Right lobe of liver (tissue), 6 donors: ENCODE measurements at regions not wholly inside any gene's neighbourhood (a gene's known extent, or its start where the extent isn't known, plus 50 kb on each side); places are given as distances from the start of the nearest gene placed in this dataset.

Experiments used
- ATAC-seq, 4 donors: fragments of 200-7000 bp; cut with Tn5 transposase; one replicate each; pipeline ENCODE4 v1.9.1; 2020; ENCODE audit warnings: mild to moderate bottlenecking in 4 of 4, moderate library complexity in 4 of 4
- DNase-seq, 3 donors: peaks; one replicate each; pipeline ENCODE4 v3.0.0-alpha.2; 2020
- H3K27ac ChIP-seq, 3 donors: fragments of 200-600 bp; one replicate each; pipeline ENCODE4 v1.8.0; 2022
- H3K27me3 ChIP-seq, 2 donors: fragments of 200-600 bp; one replicate each; pipeline ENCODE4 v1.8.0; 2022
- H3K36me3 ChIP-seq, 4 donors: fragments of 200-600 bp; sonication (generic) in 1 of 4; one replicate each; pipeline versions ENCODE4 v1.5.1 to v1.8.0; 2017 to 2022; ENCODE audit warnings: control low read depth in 1 of 4
- H3K4me1 ChIP-seq, 4 donors: fragments of 200-600 bp; sonication (generic) in 1 of 4; one replicate each; pipeline versions ENCODE4 v1.5.1 to v1.8.0; 2017 to 2022; ENCODE audit warnings: control low read depth in 1 of 4
- H3K4me3 ChIP-seq, 3 donors: fragments of 200-600 bp; one replicate each; pipeline ENCODE4 v1.8.0; 2022
- H3K9me3 ChIP-seq, 4 donors: fragments of 200-600 bp; sonication (generic) in 1 of 4; one replicate each; pipeline versions ENCODE4 v1.5.1 to v1.8.0; 2017 to 2022; ENCODE audit warnings: control low read depth in 1 of 4
- POLR2A ChIP-seq: fragments of 450-650 bp; IDR thresholded peaks from one replicate; pipeline ENCODE4 v1.6.1; 2017; ENCODE audit warnings: antibody characterized with exemption, mild to moderate bottlenecking
- WGBS: methylation state at CpG from one replicate; pipeline ENCODE4 v1.1.6; 2018; ENCODE audit warnings: low coverage, low lambda C conversion rate; ENCODE audit not compliant: insufficient coverage; ENCODE audit errors: missing lambda C conversion rate; 5-methylcytosine and 5-hydroxymethylcytosine counted together
- intact Hi-C, 2 donors: fragments of 100-400 bp; cut with DNase I; formaldehyde crosslinking; loops; one replicate each; pipeline versions ENCODE4 v1.11.2 to v1.14.1; 2022
- TF ChIP-seq, protein P1 (sequence below), 4 donors: fragments of 200-600 bp in 3 of 4; fragments of 450-650 bp in 1 of 4; IDR thresholded peaks; one replicate each; pipeline versions ENCODE4 v1.5.1 to v1.8.0; 2016 to 2022; ENCODE audit warnings: antibody characterized with exemption in 4 of 4, mild to moderate bottlenecking in 2 of 4
- donor health status: DM: no; HTN: yes; CAD: no.
- donor health status: DM: no; HTN: no; CAD: no.
- donor health status: DM: no; HTN: no; CAD: no.
- donor health status: DM: no; HTN: yes; CAD: no.
- donor health status: DM: no; HTN: yes; CAD: no.

GRCh38 chr2:146785101-146785500 is 1059.7 kb upstream of the ACVR2A start:
- Histone ChIP-seq H3K27ac (no peak overlapping the region), H3K9me3 (no peaks in the 10 kb centered on the region), H3K4me3 (no peak overlapping the region), H3K4me1 (no peaks in the 10 kb centered on the region), H3K36me3 (no peaks in the 10 kb centered on the region), H3K27me3 (no peaks in the 10 kb centered on the region)
- DNase-seq (no peak), ATAC-seq (no peak)
- TF ChIP-seq, protein P1, sequence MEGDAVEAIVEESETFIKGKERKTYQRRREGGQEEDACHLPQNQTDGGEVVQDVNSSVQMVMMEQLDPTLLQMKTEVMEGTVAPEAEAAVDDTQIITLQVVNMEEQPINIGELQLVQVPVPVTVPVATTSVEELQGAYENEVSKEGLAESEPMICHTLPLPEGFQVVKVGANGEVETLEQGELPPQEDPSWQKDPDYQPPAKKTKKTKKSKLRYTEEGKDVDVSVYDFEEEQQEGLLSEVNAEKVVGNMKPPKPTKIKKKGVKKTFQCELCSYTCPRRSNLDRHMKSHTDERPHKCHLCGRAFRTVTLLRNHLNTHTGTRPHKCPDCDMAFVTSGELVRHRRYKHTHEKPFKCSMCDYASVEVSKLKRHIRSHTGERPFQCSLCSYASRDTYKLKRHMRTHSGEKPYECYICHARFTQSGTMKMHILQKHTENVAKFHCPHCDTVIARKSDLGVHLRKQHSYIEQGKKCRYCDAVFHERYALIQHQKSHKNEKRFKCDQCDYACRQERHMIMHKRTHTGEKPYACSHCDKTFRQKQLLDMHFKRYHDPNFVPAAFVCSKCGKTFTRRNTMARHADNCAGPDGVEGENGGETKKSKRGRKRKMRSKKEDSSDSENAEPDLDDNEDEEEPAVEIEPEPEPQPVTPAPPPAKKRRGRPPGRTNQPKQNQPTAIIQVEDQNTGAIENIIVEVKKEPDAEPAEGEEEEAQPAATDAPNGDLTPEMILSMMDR (IDR thresholded peaks at IDR 0.05), result no peak
- no peak for TF ChIP-seq POLR2A
- intact Hi-C loops, result no loop called here

- Histone ChIP-seq H3K4me1 (no peaks in the 10 kb centered on the region), H3K4me3 (no peak overlapping the region), H3K9me3 (no peaks in the 10 kb centered on the region), H3K27ac (no peak overlapping the region), H3K36me3 (no peaks in the 10 kb centered on the region), H3K27me3 (no peaks in the 10 kb centered on the region)
- no peak for ATAC-seq
- DNase-seq, result no peak
- intact Hi-C loops, result no loop called here
- no peak for TF ChIP-seq POLR2A
- TF ChIP-seq, protein P1 (IDR thresholded peaks at IDR 0.05), result no peak
- WGBS, result 50% methylated on average over 4 of the region's 4 CpGs
Measured at GRCh38 chr2:146784602-146785001, 1060.2 kb upstream of the ACVR2A start.

DNA sequence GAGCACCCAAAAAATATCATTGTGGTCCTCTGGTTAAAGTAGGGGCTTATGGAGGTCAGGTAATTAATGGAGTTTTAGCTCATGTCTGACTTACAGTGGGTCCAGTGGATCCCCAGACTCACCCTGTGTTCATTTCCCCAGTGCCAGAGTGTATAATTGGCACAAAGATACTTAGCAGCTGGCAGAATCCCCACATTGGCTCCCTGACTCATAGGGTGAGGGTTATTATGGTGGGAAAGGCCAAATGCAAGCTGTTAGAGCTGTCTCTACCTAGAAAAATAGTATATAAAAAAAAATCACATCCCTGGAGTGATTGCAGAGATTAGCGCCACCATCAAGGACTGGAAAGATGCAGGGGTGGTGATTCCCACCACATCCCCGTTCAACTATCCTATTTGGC is 1067.6 kb upstream of the ACVR2A start:
- TF ChIP-seq POLR2A, result no peak
- TF ChIP-seq, protein P1 (IDR thresholded peaks at IDR 0.05), result no peak

DNA sequence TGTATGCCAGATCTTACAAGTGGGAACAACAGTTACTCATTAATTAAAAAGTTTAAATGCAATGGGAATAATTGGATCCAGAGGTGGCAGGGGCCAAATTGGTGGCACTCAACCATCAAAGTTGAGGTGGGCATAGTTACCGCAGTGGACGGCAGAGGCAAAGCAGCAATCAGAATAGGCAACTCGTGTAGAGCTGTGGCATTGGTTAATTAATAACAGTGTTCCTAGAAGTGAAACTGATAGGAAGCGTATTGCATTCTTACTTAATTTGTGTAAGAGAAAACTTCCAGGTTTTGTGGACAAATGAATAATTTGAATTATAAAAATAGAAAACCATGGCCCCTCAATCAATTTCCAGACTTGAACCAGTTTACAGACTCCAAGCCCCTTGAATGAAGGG is 1068.2 kb upstream of the ACVR2A start:
- no peak for DNase-seq
- 26% methylated on average over 4 of the region's 4 CpGs for WGBS

More for the DNA sequence above, 1067.6 kb upstream of the ACVR2A start:
- no peaks in the 10 kb centered on the region for H3K36me3 ChIP-seq
- H3K27ac ChIP-seq, result no peak overlapping the region
- intact Hi-C loops, result no loop called here
- DNase-seq, result no peak
- peaks cover 0 to 3% (median 0%) of the 10 kb centered on the region in 4 donors for H3K4me1 ChIP-seq
- no peaks in the 10 kb centered on the region for H3K9me3 ChIP-seq
- H3K27me3 ChIP-seq, result no peaks in the 10 kb centered on the region
- H3K4me3 ChIP-seq, result no peak overlapping the region
- no peak for ATAC-seq
- 83% methylated on average over 2 of the region's 2 CpGs for WGBS

More for the DNA sequence above, 1068.2 kb upstream of the ACVR2A start:
- intact Hi-C loops, result no loop called here
- Histone ChIP-seq H3K36me3 (no peaks in the 10 kb centered on the region), H3K4me3 (peak overlapping the region in 1 of 3 donors; percentile 1), H3K27me3 (no peaks in the 10 kb centered on the region), H3K27ac (no peak overlapping the region), H3K4me1 (peaks cover 0 to 3% (median 0%) of the 10 kb centered on the region in 4 donors), H3K9me3 (no peaks in the 10 kb centered on the region)
- TF ChIP-seq POLR2A, result no peak
- TF ChIP-seq, protein P1 (IDR thresholded peaks at IDR 0.05), result no peak
- peak; percentile 59 to 79 (median 64) for ATAC-seq
